ENCODE measurements at regions not wholly inside any gene's neighbourhood (a gene's known extent, or its start where the extent isn't known, plus 50 kb on each side); places are given as distances from the start of the nearest gene placed in this dataset.

DNA sequence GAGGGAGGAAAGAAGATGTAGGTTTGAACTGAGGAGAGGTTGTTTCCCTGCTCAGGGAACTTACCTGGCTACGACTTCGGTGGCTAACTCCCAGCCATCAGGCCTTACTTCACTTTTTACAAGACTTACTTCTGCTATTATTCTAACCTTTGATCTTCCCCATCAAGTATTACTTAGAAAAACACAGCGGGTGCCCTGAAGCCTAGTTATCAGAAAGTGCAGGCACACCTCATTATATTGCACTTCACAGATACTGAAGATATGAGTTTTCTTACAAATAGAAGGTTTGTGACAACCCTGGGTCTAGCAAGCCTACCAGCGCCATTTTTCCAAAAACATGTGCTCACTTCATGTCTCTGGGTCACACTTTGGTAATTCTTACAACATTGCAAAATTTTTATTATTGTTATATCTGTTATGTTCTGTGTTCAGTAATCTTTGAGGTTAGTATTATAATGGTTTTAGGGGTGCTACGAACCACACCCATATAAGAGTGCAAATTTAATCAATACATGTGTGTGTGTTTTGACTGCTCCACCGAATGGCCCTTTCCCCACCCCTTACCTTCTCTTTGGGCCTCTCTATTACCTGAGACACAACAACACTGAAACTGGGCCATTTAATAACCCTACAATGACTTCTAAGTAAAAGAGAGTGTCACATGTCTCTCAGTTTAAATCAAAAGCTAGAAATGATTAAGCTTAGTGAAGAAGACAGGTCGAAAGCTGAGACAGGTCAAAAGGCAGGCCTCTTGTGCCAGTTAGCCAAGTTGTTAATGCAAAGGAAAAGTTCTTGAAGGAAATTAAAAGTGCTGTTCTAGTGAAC is 2102.7 kb upstream of the WWC1 start:
- TF ChIP-seq, protein P1, sequence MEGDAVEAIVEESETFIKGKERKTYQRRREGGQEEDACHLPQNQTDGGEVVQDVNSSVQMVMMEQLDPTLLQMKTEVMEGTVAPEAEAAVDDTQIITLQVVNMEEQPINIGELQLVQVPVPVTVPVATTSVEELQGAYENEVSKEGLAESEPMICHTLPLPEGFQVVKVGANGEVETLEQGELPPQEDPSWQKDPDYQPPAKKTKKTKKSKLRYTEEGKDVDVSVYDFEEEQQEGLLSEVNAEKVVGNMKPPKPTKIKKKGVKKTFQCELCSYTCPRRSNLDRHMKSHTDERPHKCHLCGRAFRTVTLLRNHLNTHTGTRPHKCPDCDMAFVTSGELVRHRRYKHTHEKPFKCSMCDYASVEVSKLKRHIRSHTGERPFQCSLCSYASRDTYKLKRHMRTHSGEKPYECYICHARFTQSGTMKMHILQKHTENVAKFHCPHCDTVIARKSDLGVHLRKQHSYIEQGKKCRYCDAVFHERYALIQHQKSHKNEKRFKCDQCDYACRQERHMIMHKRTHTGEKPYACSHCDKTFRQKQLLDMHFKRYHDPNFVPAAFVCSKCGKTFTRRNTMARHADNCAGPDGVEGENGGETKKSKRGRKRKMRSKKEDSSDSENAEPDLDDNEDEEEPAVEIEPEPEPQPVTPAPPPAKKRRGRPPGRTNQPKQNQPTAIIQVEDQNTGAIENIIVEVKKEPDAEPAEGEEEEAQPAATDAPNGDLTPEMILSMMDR (IDR thresholded peaks at IDR 0.05 in 8 of 11, conservative IDR thresholded peaks at IDR 0.05 in 3 of 11) = no peak
- no peak for TF ChIP-seq POLR2A (IDR thresholded peaks at IDR 0.05)
